ENCODE measurements at regions not wholly inside any gene's neighbourhood (a gene's known extent, or its start where the extent isn't known, plus 50 kb on each side); places are given as distances from the start of the nearest gene placed in this dataset.

GRCh38 chr10:120727001-120727400 lies 124.2 kb upstream of the WDR11 start:
- TF ChIP-seq POLR2AphosphoS5 (IDR thresholded peaks at IDR 0.05; ENCODE audit: low read depth, low read length) (no peak), TAF1 (IDR thresholded peaks at IDR 0.05; ENCODE audit: low read depth, low read length) (no peak), POLR2A (IDR thresholded peaks at IDR 0.05; ENCODE audit: low read depth, low read length) (no peak), SPI1 (IDR thresholded peaks at IDR 0.05; ENCODE audit: low read depth, low read length) (no peak)
